Dedifferentiated amniotic fluid mesenchymal stem cell (primary cell): ENCODE measurements at regions not wholly inside any gene's neighbourhood (a gene's known extent, or its start where the extent isn't known, plus 50 kb on each side); places are given as distances from the start of the nearest gene placed in this dataset.
"Not testable (repeated sequence)": the region's sequence is repeated elsewhere in the genome, so short reads cannot be mapped to it uniquely, and the experiment has no call there.

Source experiments
- DNase-seq: peaks from one replicate; pipeline ENCODE4 v3.0.0-alpha.2; 2016; ENCODE audit errors: extremely low spot score

- not testable (repeated sequence) for DNase-seq
Observed at GRCh38 chr9:42656789-42657188, 473.3 kb downstream of the SPATA31A6 start.

- DNase-seq, result not testable (repeated sequence)
Observed at GRCh38 chr9:42657496-42657895, 474.0 kb downstream of the SPATA31A6 start.

GRCh38 chr9:42697146-42697545 lies 513.7 kb downstream of the SPATA31A6 start:
- DNase-seq, result not testable (repeated sequence)

- not testable (repeated sequence) for DNase-seq
Observed at GRCh38 chr9:42702890-42703289, 519.4 kb downstream of the SPATA31A6 start.

- DNase-seq, result not testable (repeated sequence)
Observed at GRCh38 chr9:42724841-42725835, 541.7 kb downstream of the SPATA31A6 start.

- DNase-seq, result peak; percentile 26
Observed at GRCh38 chr9:42743030-42743814, 559.8 kb downstream of the SPATA31A6 start.

- not testable (repeated sequence) for DNase-seq
Observed at GRCh38 chr9:42757251-42757650, 573.8 kb downstream of the SPATA31A6 start.

- not testable (repeated sequence) for DNase-seq
Observed at GRCh38 chr9:42759320-42759719, 575.9 kb downstream of the SPATA31A6 start.

GRCh38 chr9:42782201-42782600 lies 598.7 kb downstream of the SPATA31A6 start:
- not testable (repeated sequence) for DNase-seq

- DNase-seq, result not testable (repeated sequence)
Observed at GRCh38 chr9:42792725-42793124, 609.3 kb downstream of the SPATA31A6 start.

GRCh38 chr9:42798571-42798970 lies 615.1 kb downstream of the SPATA31A6 start:
- not testable (repeated sequence) for DNase-seq

GRCh38 chr9:42802716-42803115 lies 619.3 kb downstream of the SPATA31A6 start:
- DNase-seq, result not testable (repeated sequence)

GRCh38 chr9:42806674-42807073 lies 623.2 kb downstream of the SPATA31A6 start:
- not testable (repeated sequence) for DNase-seq

- DNase-seq, result not testable (repeated sequence)
Observed at GRCh38 chr9:42821468-42821867, 638.0 kb downstream of the SPATA31A6 start.

- DNase-seq, result not testable (repeated sequence)
Observed at GRCh38 chr9:42848156-42848555, 664.7 kb downstream of the SPATA31A6 start.

- DNase-seq, result not testable (repeated sequence)
Observed at GRCh38 chr9:42850896-42851693, 667.6 kb downstream of the SPATA31A6 start.

GRCh38 chr9:42851701-42852100 lies 668.2 kb downstream of the SPATA31A6 start:
- not testable (repeated sequence) for DNase-seq

- DNase-seq, result not testable (repeated sequence)
Observed at GRCh38 chr9:42852133-42852930, 668.9 kb downstream of the SPATA31A6 start.

- DNase-seq, result not testable (repeated sequence)
Observed at GRCh38 chr9:42860133-42860532, 676.7 kb downstream of the SPATA31A6 start.

GRCh38 chr9:42862465-42862864 lies 679.0 kb downstream of the SPATA31A6 start:
- not testable (repeated sequence) for DNase-seq
